ENCODE measurements at regions not wholly inside any gene's neighbourhood (a gene's known extent, or its start where the extent isn't known, plus 50 kb on each side); places are given as distances from the start of the nearest gene placed in this dataset.

- no peak for TF ChIP-seq POLR2AphosphoS5 (IDR thresholded peaks at IDR 0.05)
- TF ChIP-seq EP300 (IDR thresholded peaks at IDR 0.05), result no peak
- TF ChIP-seq, protein P1, sequence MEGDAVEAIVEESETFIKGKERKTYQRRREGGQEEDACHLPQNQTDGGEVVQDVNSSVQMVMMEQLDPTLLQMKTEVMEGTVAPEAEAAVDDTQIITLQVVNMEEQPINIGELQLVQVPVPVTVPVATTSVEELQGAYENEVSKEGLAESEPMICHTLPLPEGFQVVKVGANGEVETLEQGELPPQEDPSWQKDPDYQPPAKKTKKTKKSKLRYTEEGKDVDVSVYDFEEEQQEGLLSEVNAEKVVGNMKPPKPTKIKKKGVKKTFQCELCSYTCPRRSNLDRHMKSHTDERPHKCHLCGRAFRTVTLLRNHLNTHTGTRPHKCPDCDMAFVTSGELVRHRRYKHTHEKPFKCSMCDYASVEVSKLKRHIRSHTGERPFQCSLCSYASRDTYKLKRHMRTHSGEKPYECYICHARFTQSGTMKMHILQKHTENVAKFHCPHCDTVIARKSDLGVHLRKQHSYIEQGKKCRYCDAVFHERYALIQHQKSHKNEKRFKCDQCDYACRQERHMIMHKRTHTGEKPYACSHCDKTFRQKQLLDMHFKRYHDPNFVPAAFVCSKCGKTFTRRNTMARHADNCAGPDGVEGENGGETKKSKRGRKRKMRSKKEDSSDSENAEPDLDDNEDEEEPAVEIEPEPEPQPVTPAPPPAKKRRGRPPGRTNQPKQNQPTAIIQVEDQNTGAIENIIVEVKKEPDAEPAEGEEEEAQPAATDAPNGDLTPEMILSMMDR (IDR thresholded peaks at IDR 0.05), result no peak
- TF ChIP-seq POLR2A (IDR thresholded peaks at IDR 0.05; ENCODE audit: low read depth), result no peak
- Histone ChIP-seq H3K4me3 (no peak overlapping the region), H3K36me3 (no peaks in the 10 kb centered on the region), H3K27me3 (no peaks in the 10 kb centered on the region), H3K4me1 (no peaks in the 10 kb centered on the region), H3K27ac (replicated peaks in 1 of 4) (no peak overlapping the region), H3K9me3 (no peaks in the 10 kb centered on the region)
- 78% methylated on average over 4 of the region's 4 CpGs for WGBS
- DNase-seq (ENCODE audit: extremely low spot score), result no peak
- intact Hi-C loops (cut with DNase I), result no loop called here
Observed at GRCh38 chr4:166290426-166290825, 417.4 kb downstream of the TLL1 start.

- Histone ChIP-seq H3K27me3 (no peaks in the 10 kb centered on the region), H3K4me3 (no peak overlapping the region), H3K27ac (replicated peaks in 1 of 4) (no peak overlapping the region), H3K36me3 (no peaks in the 10 kb centered on the region), H3K9me3 (no peaks in the 10 kb centered on the region), H3K4me1 (no peaks in the 10 kb centered on the region)
- TF ChIP-seq POLR2AphosphoS5 (IDR thresholded peaks at IDR 0.05) (no peak), EP300 (IDR thresholded peaks at IDR 0.05) (no peak), POLR2A (IDR thresholded peaks at IDR 0.05; ENCODE audit: low read depth) (no peak)
- TF ChIP-seq, protein P1 (IDR thresholded peaks at IDR 0.05), result no peak
- intact Hi-C loops (cut with DNase I), result no loop called here
- DNase-seq (ENCODE audit: extremely low spot score), result no peak
- 60% methylated on average over 2 of the region's 2 CpGs for WGBS
Observed at GRCh38 chr4:166293556-166293955, 420.5 kb downstream of the TLL1 start.

DNA sequence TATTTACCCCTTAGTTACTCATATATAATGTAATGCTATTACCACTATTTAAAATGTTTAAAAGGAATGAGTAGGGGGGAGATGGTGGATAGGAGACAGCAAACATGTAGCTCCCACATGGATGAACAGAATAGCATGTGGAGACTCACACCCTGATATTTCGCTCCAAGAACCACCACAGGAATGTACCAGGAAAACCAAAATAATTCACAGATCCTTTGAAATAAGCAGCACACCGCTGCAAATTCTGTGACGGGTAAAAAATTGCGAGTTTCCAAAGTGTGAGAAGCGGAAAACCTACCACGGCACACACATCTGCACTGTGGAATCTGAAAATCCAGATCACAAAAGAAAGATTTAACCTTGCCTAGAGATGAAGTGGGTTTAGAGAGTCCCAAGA is 428.2 kb downstream of the TLL1 start:
- TF ChIP-seq, protein P1 (IDR thresholded peaks at IDR 0.05), result no peak
- TF ChIP-seq POLR2A (IDR thresholded peaks at IDR 0.05; ENCODE audit: low read depth), result no peak
- TF ChIP-seq POLR2AphosphoS5 (IDR thresholded peaks at IDR 0.05), result no peak
- no peak for TF ChIP-seq EP300 (IDR thresholded peaks at IDR 0.05)
- Histone ChIP-seq H3K4me1 (no peaks in the 10 kb centered on the region), H3K9me3 (peaks cover 0 to 5% (median 0%) of the 10 kb centered on the region in 4 donors), H3K4me3 (no peak overlapping the region), H3K27me3 (no peaks in the 10 kb centered on the region), H3K27ac (replicated peaks in 1 of 4) (no peak overlapping the region), H3K36me3 (no peaks in the 10 kb centered on the region)
- 93% methylated on average over 6 of the region's 6 CpGs for WGBS
- intact Hi-C loops (cut with DNase I), result no loop called here
- DNase-seq (ENCODE audit: extremely low spot score), result no peak

DNA sequence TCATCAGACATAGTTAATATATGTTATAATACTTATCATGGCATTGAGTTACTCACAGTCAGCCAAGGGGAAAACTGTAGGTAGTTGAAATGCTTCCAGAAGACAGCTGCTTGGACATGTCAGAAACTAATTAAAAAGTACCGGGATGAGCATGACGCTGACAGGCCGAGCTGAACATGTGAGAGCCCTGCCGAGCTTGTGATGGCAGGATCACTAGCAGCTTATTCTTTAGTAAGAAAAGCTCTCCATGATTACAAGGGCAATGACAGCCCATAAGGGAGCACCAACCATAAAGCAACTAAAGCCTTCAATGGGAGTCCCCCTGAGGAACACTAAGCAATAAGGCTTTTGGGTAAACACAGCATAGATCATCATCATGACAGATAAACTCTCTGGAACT is 435.6 kb downstream of the TLL1 start:
- H3K4me1 ChIP-seq, result no peaks in the 10 kb centered on the region
- no peak for TF ChIP-seq EP300 (IDR thresholded peaks at IDR 0.05)
- no peak overlapping the region for H3K27ac ChIP-seq (replicated peaks in 1 of 4)
- H3K4me3 ChIP-seq, result no peak overlapping the region
- no peak for DNase-seq (ENCODE audit: extremely low spot score)
- intact Hi-C loops (cut with DNase I), result no loop called here
- H3K27me3 ChIP-seq, result no peaks in the 10 kb centered on the region
- peaks cover 0 to 5% (median 0%) of the 10 kb centered on the region in 4 donors for H3K9me3 ChIP-seq
- H3K36me3 ChIP-seq, result no peaks in the 10 kb centered on the region
- WGBS, result 44% methylated on average over 4 of the region's 4 CpGs

DNA sequence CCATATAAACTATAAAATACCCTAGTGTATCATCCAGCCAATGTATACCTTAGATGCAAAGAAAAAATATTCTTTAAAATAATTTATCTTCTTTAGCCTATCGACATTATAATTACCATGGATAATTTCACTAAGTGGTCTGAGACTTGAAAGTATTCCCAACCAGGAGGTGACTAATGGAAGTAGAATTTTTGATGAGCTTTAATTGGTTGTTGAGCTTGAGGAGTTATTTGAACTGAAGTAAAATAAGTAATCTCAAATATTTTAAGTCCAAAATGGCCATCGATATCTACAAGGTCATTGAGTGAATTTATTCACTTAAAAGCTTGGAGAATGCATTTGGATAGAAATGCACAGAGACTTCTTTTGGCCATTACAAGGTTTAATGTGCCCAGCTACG is 436.2 kb downstream of the TLL1 start:
- Histone ChIP-seq H3K27ac (replicated peaks in 1 of 4) (no peak overlapping the region), H3K4me3 (no peak overlapping the region), H3K4me1 (no peaks in the 10 kb centered on the region), H3K27me3 (no peaks in the 10 kb centered on the region), H3K36me3 (no peaks in the 10 kb centered on the region), H3K9me3 (peaks cover 0 to 5% (median 0%) of the 10 kb centered on the region in 4 donors)
- 81% methylated on average over 3 of the region's 3 CpGs for WGBS
- no peak for TF ChIP-seq POLR2AphosphoS5 (IDR thresholded peaks at IDR 0.05)
- TF ChIP-seq EP300 (IDR thresholded peaks at IDR 0.05), result no peak
- TF ChIP-seq, protein P1 (IDR thresholded peaks at IDR 0.05), result no peak
- no peak for TF ChIP-seq POLR2A (IDR thresholded peaks at IDR 0.05; ENCODE audit: low read depth)
- DNase-seq (ENCODE audit: extremely low spot score), result no peak
- intact Hi-C loops (cut with DNase I), result no loop called here

All from esophagus muscularis mucosa (tissue), 4 donors.